Nephron (organoid): ENCODE measurements at regions not wholly inside any gene's neighbourhood (a gene's known extent, or its start where the extent isn't known, plus 50 kb on each side); places are given as distances from the start of the nearest gene placed in this dataset.

Source experiments
- H3K27ac Mint-ChIP-seq, 3 experiments: 2 replicates each; pipeline ENCODE4 v1.8.0; 2020; ENCODE audit warnings: mixed read lengths in 3 of 3, mild to moderate bottlenecking in 2 of 3, moderate library complexity in 1 of 3
- H3K27me3 Mint-ChIP-seq: 2 replicates; pipeline ENCODE4 v1.8.0; 2021; ENCODE audit warnings: low read depth, mild to moderate bottlenecking, moderate library complexity, mixed read lengths
- H3K36me3 Mint-ChIP-seq: 2 replicates; pipeline ENCODE4 v1.8.0; 2020; ENCODE audit warnings: low read depth, mixed read lengths
- H3K4me1 Mint-ChIP-seq: 2 replicates; pipeline ENCODE4 v1.8.0; 2020; ENCODE audit warnings: mixed read lengths
- H3K4me3 Mint-ChIP-seq, 3 experiments: 2 replicates each; pipeline ENCODE4 v1.8.0; 2020; ENCODE audit warnings: mild to moderate bottlenecking in 3 of 3, mixed read lengths in 3 of 3, moderate library complexity in 2 of 3
- H3K9me3 Mint-ChIP-seq: 2 replicates; pipeline ENCODE4 v1.8.0; 2020; ENCODE audit warnings: mixed read lengths
- TF ChIP-seq, protein P1 (sequence below), 3 experiments: fragments of 200-600 bp; sonication (generic); IDR thresholded peaks; one replicate each; pipeline ENCODE4 v1.5.0; 2021; ENCODE audit warnings: antibody characterized with exemption in 3 of 3; ENCODE audit not compliant: unreplicated experiment in 3 of 3

DNA sequence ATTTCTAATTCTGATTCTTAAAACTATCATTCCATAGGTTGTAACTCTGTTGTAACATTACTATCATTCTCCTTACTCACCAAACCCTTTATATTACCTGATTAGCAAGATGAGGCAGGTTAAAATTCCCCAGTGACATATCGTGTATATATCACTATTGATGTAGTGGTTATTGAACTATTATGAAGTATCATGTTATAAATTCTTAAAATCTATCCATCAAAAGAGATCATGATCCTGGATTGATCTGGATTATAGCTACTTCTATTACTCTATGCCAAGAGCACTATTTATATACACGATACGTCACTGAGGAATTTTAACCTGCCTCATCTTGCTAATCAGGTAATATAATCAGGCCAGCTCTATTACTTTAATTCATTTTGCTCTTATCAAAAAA lies 533.9 kb downstream of the SLITRK6 start:
- Mint-ChIP-seq H3K4me1 (peaks cover 7% of the 10 kb centered on the region), H3K27ac (peak overlapping the region in 1 of 3 experiments; percentile 84), H3K4me3 (no peak overlapping the region), H3K9me3 (no peaks in the 10 kb centered on the region), H3K36me3 (no peaks in the 10 kb centered on the region), H3K27me3 (peaks cover 8% of the 10 kb centered on the region)
- TF ChIP-seq, protein P1, sequence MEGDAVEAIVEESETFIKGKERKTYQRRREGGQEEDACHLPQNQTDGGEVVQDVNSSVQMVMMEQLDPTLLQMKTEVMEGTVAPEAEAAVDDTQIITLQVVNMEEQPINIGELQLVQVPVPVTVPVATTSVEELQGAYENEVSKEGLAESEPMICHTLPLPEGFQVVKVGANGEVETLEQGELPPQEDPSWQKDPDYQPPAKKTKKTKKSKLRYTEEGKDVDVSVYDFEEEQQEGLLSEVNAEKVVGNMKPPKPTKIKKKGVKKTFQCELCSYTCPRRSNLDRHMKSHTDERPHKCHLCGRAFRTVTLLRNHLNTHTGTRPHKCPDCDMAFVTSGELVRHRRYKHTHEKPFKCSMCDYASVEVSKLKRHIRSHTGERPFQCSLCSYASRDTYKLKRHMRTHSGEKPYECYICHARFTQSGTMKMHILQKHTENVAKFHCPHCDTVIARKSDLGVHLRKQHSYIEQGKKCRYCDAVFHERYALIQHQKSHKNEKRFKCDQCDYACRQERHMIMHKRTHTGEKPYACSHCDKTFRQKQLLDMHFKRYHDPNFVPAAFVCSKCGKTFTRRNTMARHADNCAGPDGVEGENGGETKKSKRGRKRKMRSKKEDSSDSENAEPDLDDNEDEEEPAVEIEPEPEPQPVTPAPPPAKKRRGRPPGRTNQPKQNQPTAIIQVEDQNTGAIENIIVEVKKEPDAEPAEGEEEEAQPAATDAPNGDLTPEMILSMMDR (IDR thresholded peaks at IDR 0.05; ENCODE audit: unreplicated experiment in 3 of 3): no peak

DNA sequence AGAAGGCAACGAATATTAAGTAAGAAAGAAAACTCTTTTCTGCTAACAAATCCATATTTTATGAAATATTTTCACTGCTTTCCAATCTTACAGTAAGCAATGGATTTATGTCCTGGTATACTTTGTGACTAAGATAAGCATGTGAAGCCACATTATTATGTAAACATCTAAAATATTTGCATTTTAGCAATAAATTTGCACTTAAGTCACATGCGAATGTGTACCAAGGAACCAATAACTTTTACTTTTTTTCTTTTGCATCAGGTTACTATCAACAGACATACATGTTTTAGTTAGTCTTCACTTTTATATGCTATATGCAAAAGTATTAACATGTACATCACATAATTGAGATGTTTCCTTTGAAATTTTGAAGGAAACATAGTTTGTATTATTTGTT lies 536.7 kb downstream of the SLITRK6 start:
- Mint-ChIP-seq H3K4me1 (peaks cover 7% of the 10 kb centered on the region), H3K4me3 (no peak overlapping the region), H3K27me3 (peaks cover 8% of the 10 kb centered on the region), H3K27ac (no peak overlapping the region), H3K9me3 (no peaks in the 10 kb centered on the region), H3K36me3 (no peaks in the 10 kb centered on the region)
- TF ChIP-seq, protein P1 (IDR thresholded peaks at IDR 0.05; ENCODE audit: unreplicated experiment in 3 of 3): no peak

DNA sequence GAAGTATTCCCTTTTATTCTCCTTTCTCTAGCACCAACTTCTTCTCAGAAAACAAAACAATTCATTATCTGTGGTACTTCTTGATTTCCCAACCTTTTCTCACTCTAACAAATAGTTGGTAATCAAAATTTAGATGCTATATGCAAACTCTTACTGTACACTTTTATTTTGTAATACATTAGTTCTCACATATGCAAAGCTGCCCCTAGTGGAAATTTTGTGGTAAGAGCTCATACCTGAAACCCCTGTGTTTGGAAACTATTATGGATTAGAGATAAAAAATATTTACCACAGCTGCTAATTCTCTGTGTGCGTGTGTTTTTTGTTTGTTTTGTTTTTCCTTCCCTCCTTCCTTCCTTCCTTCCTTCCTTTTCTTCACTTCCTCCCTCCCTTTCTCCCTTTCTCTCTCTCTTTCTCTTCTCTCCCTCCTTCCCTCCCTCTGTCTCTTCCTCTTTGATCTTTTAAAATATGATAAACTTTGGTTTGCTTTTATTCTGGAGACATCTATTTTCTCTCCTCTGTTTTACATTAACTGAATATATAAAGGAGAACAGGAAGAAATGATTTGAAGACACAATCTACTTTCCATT lies 537.4 kb downstream of the SLITRK6 start:
- H3K36me3 Mint-ChIP-seq: no peaks in the 10 kb centered on the region
- H3K9me3 Mint-ChIP-seq: no peaks in the 10 kb centered on the region
- TF ChIP-seq, protein P1 (IDR thresholded peaks at IDR 0.05; ENCODE audit: unreplicated experiment in 3 of 3): peak; percentile 49 to 54 (median 52)
- no peak overlapping the region for H3K27ac Mint-ChIP-seq
- H3K27me3 Mint-ChIP-seq: peaks cover 3% of the 10 kb centered on the region
- peaks cover 7% of the 10 kb centered on the region for H3K4me1 Mint-ChIP-seq
- H3K4me3 Mint-ChIP-seq: no peak overlapping the region

DNA sequence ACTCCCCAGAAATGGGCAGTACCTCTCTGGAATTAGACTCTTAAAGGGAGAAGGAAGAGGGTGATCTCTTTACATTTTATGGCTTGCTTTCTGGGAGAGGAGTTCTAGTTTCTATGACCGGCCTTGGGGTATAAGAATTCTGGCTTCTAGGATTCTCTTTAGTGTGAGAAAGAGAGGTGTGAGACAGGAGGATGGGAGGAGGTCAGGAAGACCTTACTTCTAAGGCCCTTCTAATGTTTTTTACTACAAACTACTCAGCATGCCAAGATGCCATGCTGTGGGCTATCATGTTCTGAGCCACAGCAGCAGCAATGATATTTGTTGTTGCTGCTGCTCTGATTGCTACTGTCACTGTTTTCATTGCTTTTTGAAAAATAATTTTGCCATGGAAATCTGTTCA lies 538.3 kb downstream of the SLITRK6 start:
- Mint-ChIP-seq H3K4me3 (no peak overlapping the region), H3K4me1 (peaks cover 3% of the 10 kb centered on the region), H3K36me3 (no peaks in the 10 kb centered on the region), H3K9me3 (no peaks in the 10 kb centered on the region), H3K27me3 (no peaks in the 10 kb centered on the region), H3K27ac (no peak overlapping the region)
- TF ChIP-seq, protein P1 (IDR thresholded peaks at IDR 0.05; ENCODE audit: unreplicated experiment in 3 of 3): no peak

DNA sequence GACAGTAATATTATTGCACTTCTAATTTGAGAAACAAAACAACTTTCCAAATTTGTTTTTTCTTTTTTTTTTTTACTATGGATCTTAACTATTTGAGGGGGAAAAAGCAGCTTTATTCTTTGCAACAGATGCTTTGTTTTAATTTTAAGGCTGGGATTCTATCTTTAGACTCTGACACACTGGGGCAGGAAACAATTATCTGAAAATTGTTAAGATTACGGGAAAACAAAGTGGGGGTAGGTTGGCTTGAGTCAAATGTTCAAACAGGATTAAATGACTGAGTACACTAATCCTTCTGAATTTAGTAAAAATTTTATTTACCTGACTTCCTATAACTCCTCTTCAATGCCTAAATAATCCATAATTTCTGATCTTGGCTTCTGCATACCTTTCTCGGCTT lies 543.2 kb downstream of the SLITRK6 start:
- Mint-ChIP-seq H3K4me3 (no peak overlapping the region), H3K4me1 (no peaks in the 10 kb centered on the region), H3K9me3 (peaks cover 3% of the 10 kb centered on the region), H3K27ac (no peak overlapping the region), H3K27me3 (no peaks in the 10 kb centered on the region), H3K36me3 (no peaks in the 10 kb centered on the region)
- TF ChIP-seq, protein P1 (IDR thresholded peaks at IDR 0.05; ENCODE audit: unreplicated experiment in 3 of 3): no peak

DNA sequence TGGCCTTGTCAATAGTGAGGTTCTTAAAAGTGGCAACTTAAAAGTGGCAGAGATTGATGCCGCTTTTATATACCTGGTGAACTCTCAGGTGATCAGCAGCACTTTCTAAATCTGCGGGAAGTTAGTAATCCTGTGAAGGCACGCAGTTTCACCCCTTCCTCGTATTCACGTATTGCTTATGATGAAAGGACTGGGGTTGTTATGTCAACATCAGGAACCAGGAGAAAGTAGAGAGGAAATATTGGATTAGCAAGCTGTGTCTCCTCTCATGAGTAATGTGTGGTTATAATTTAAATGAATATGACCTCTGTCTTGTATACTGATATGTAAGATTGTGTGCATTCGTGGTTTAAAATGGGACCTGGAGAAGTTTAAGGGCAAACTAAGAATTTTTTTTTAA lies 544.6 kb downstream of the SLITRK6 start:
- no peaks in the 10 kb centered on the region for H3K27me3 Mint-ChIP-seq
- no peaks in the 10 kb centered on the region for H3K4me1 Mint-ChIP-seq
- TF ChIP-seq, protein P1 (IDR thresholded peaks at IDR 0.05; ENCODE audit: unreplicated experiment in 3 of 3): no peak
- H3K9me3 Mint-ChIP-seq: peaks cover 3% of the 10 kb centered on the region
- H3K36me3 Mint-ChIP-seq: no peaks in the 10 kb centered on the region
- no peak overlapping the region for H3K4me3 Mint-ChIP-seq
- H3K27ac Mint-ChIP-seq: no peak overlapping the region
